Stimulated activated CD8-positive, alpha-beta memory T cell treated with anti-CD3 and anti-CD28 coated beads, Interleukin-2, amount 100 ng/mL, for 48 hours (primary cell): ENCODE measurements at regions not wholly inside any gene's neighbourhood (a gene's known extent, or its start where the extent isn't known, plus 50 kb on each side); places are given as distances from the start of the nearest gene placed in this dataset.
"Not testable (repeated sequence)": the region's sequence is repeated elsewhere in the genome, so short reads cannot be mapped to it uniquely, and the experiment has no call there.

Experiments used
- DNase-seq, 2 donors: peaks; one replicate each; pipeline ENCODE4 v3.0.0-alpha.2; 2020; ENCODE audit warnings: low read depth in 2 of 2

GRCh38 chr6:137933696-137934095 lies 66.6 kb downstream of the TNFAIP3 start:
- DNase-seq: no peak

- no peak for DNase-seq
Observed at GRCh38 chr6:137936798-137937197, 69.7 kb downstream of the TNFAIP3 start.

- DNase-seq: no peak
Observed at GRCh38 chr6:137937834-137938233, 70.8 kb downstream of the TNFAIP3 start.

- no peak for DNase-seq
Observed at GRCh38 chr6:137938770-137939379, 71.8 kb downstream of the TNFAIP3 start.

GRCh38 chr6:137941995-137942394 lies 74.9 kb downstream of the TNFAIP3 start:
- DNase-seq: no peak

GRCh38 chr6:137942736-137943135 lies 75.7 kb downstream of the TNFAIP3 start:
- no peak for DNase-seq

- DNase-seq: not testable (repeated sequence)
Observed at GRCh38 chr6:137944381-137944780, 77.3 kb downstream of the TNFAIP3 start.

GRCh38 chr6:137944793-137945498 lies 77.9 kb downstream of the TNFAIP3 start:
- no peak for DNase-seq

- no peak for DNase-seq
Observed at GRCh38 chr6:137949686-137950390, 82.8 kb downstream of the TNFAIP3 start.

GRCh38 chr6:137950581-137950980 lies 83.5 kb downstream of the TNFAIP3 start:
- DNase-seq: no peak

- no peak for DNase-seq
Observed at GRCh38 chr6:137951064-137951597, 84.1 kb downstream of the TNFAIP3 start.

GRCh38 chr6:137952247-137952646 lies 85.2 kb downstream of the TNFAIP3 start:
- DNase-seq: no peak

GRCh38 chr6:137953761-137954160 lies 86.7 kb downstream of the TNFAIP3 start:
- DNase-seq: no peak

GRCh38 chr6:137954253-137954652 lies 87.2 kb downstream of the TNFAIP3 start:
- DNase-seq: no peak

- no peak for DNase-seq
Observed at GRCh38 chr6:137956098-137956488, 89.0 kb downstream of the TNFAIP3 start.

- no peak for DNase-seq
Observed at GRCh38 chr6:137957471-137957870, 90.4 kb downstream of the TNFAIP3 start.

GRCh38 chr6:137958811-137959565 lies 91.9 kb downstream of the TNFAIP3 start:
- DNase-seq: no peak

GRCh38 chr6:137962725-137963124 lies 95.7 kb downstream of the TNFAIP3 start:
- DNase-seq: no peak

GRCh38 chr6:137964876-137965275 lies 97.8 kb downstream of the TNFAIP3 start:
- DNase-seq: no peak

GRCh38 chr6:137967689-137968454 lies 100.8 kb downstream of the TNFAIP3 start:
- no peak for DNase-seq

GRCh38 chr6:137968455-137968804 lies 101.4 kb downstream of the TNFAIP3 start:
- no peak for DNase-seq
